Pancreas (tissue), 10 donors: ENCODE measurements at regions not wholly inside any gene's neighbourhood (a gene's known extent, or its start where the extent isn't known, plus 50 kb on each side); places are given as distances from the start of the nearest gene placed in this dataset.

Source experiments
- ATAC-seq, 4 donors: fragments of 200-7000 bp; cut with Tn5 transposase; one replicate each; pipeline versions ENCODE4 v1.8.0 to v1.9.1; 2020; ENCODE audit warnings: mild to moderate bottlenecking in 4 of 4, moderate library complexity in 4 of 4
- DNase-seq, 6 donors: peaks; one replicate each; pipeline ENCODE4 v3.0.0-alpha.2; 2020
- FAIRE-seq: peaks from 2 replicates; lab custom pipeline; 2012; peaks lifted over from hg19 to GRCh38; lab: Jason Lieb, UNC
- H3K27ac ChIP-seq, 4 donors: fragments of 200-600 bp; sonication (generic); 1 replicate in 3 of 4; 2 replicates in 1 of 4; pipeline versions ENCODE4 v1.5.0 to v1.8.0; 2020
- H3K27me3 ChIP-seq, 4 donors: fragments of 200-600 bp; one replicate each; pipeline ENCODE4 v1.8.0; 2021
- H3K36me3 ChIP-seq, 3 donors: fragments of 200-600 bp; sonication (generic) in 1 of 3; one replicate each; pipeline versions ENCODE4 v1.5.0 to v1.8.0; 2020 to 2021
- H3K4me1 ChIP-seq, 3 donors: fragments of 200-600 bp; one replicate each; pipeline ENCODE4 v1.8.0; 2021
- H3K4me3 ChIP-seq, 4 donors: fragments of 200-600 bp; sonication (generic) in 2 of 4; one replicate each; pipeline versions ENCODE4 v1.5.0 to v1.8.0; 2020 to 2021
- H3K9me3 ChIP-seq, 4 donors: fragments of 200-600 bp; one replicate each; pipeline ENCODE4 v1.8.0; 2021
- WGBS, 2 donors: extraction: QIAGEN DNeasy Blood & Tissue Kit; methylation state at CpG; one replicate each; pipeline ENCODE4 v1.1.7; 2013; 5-methylcytosine and 5-hydroxymethylcytosine counted together
- intact Hi-C, 3 donors: fragments of 100-400 bp; cut with DNase I; formaldehyde crosslinking; loops; one replicate each; pipeline versions ENCODE4 v1.11.1 to v1.14.2; 2022
- TF ChIP-seq, protein P1 (sequence below), 4 donors: fragments of 200-600 bp; sonication (generic) in 3 of 4; IDR thresholded peaks; one replicate each; pipeline versions ENCODE4 v1.5.0 to v1.8.0; 2021; ENCODE audit warnings: antibody characterized with exemption in 4 of 4
- donor health status: healthy with polysubstance abuse.
- donor health status: DM: no; HTN: no; CAD: no; lungs with moderate emphysema.
- donor health status: DM: no; HTN: no; CAD: no.
- donor health status: control.
- donor health status: control.
- donor health status: Bipolar disorder and iron deficiency.
- donor health status: DM: yes; HTN: yes; CAD: no.
- donor health status: DM: no; HTN: no; CAD: no.
- donor health status: DM: no; HTN: no; CAD: no.
- donor health status: DM: yes; HTN: yes; CAD: no.

DNA sequence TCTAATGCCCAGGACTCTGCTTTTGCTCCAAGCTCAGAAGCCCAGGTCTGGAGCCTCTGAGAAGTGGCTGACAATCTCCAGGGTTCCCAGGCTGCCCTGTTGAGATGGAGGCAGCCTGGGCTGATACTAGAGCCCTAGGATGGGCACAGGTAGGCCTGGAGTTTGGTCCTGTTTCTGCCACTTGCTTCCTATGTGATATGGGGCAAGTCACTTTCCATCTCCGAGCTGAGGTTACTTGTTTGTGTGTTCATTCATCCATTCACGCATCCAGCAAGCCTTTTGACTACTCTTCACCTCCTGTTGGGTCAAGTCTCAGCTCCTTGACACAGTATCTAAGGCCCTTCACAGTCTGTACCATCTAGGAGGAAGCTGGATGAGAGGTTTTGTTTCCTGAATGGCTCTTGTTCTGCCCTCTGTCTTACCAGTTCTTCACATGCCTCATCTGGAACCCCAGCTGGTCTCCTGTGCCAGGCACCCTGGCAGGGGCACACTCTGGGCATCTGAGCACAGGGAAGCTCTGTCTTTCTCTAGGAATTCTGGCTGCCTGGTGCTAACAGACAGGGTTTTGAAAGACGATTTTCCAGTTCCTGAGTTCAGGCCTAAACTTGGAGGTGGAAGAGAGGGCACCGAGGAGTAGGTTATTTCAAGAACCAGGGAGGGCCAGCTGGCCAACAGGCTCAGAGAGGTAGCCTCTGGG, 53.2 kb upstream of the AMPD3 start:
- Histone ChIP-seq H3K36me3 (no peaks in the 10 kb centered on the region), H3K4me1 (no peaks in the 10 kb centered on the region), H3K4me3 (no peak overlapping the region), H3K27me3 (no peaks in the 10 kb centered on the region), H3K27ac (no peak overlapping the region), H3K9me3 (no peaks in the 10 kb centered on the region)
- ATAC-seq = no peak
- TF ChIP-seq, protein P1, sequence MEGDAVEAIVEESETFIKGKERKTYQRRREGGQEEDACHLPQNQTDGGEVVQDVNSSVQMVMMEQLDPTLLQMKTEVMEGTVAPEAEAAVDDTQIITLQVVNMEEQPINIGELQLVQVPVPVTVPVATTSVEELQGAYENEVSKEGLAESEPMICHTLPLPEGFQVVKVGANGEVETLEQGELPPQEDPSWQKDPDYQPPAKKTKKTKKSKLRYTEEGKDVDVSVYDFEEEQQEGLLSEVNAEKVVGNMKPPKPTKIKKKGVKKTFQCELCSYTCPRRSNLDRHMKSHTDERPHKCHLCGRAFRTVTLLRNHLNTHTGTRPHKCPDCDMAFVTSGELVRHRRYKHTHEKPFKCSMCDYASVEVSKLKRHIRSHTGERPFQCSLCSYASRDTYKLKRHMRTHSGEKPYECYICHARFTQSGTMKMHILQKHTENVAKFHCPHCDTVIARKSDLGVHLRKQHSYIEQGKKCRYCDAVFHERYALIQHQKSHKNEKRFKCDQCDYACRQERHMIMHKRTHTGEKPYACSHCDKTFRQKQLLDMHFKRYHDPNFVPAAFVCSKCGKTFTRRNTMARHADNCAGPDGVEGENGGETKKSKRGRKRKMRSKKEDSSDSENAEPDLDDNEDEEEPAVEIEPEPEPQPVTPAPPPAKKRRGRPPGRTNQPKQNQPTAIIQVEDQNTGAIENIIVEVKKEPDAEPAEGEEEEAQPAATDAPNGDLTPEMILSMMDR (IDR thresholded peaks at IDR 0.05) = no peak
- WGBS, 2 donors = 47 to 50% methylated on average over 4 of the region's 4 CpGs
- DNase-seq = no peak
- intact Hi-C loops = loop anchor here in 2 of 3 donors (5.0 to 10.0 kb wide), 3 partner anchors 253 to 335 kb away; no protein-coding TSS in a partner anchor
- no peak for FAIRE-seq
